CD4-positive, CD25-positive, alpha-beta regulatory T cell (primary cell): ENCODE measurements at regions not wholly inside any gene's neighbourhood (a gene's known extent, or its start where the extent isn't known, plus 50 kb on each side); places are given as distances from the start of the nearest gene placed in this dataset.

Experiments
- ATAC-seq, 2 donors: fragments of 150-1000 bp; cut with Tn5 transposase; one replicate each; pipeline ENCODE4 v1.10.0; 2021; ENCODE audit warnings: low read depth in 2 of 2, moderate number of reproducible peaks in 2 of 2, moderate library complexity in 1 of 2
- DNase-seq, 3 donors: peaks; one replicate each; pipeline versions ENCODE4 v3.0.0 to v3.0.0-alpha.2; 2012 to 2022; ENCODE audit warnings: mixed read lengths in 1 of 3
- H3K27ac ChIP-seq: one replicate; pipeline ENCODE4 v1.7.0; 2013; ENCODE audit warnings: mild to moderate bottlenecking, low read length; ENCODE audit not compliant: insufficient read depth, poor library complexity, severe bottlenecking
- H3K27me3 ChIP-seq: one replicate; pipeline ENCODE4 v1.7.0; 2013; ENCODE audit warnings: low read length; ENCODE audit not compliant: control insufficient read depth, insufficient read depth
- H3K36me3 ChIP-seq: one replicate; pipeline ENCODE4 v1.7.0; 2013; ENCODE audit warnings: mild to moderate bottlenecking, low read length, moderate library complexity; ENCODE audit not compliant: control insufficient read depth, insufficient read depth
- H3K4me1 ChIP-seq: 2 replicates; pipeline ENCODE4 v1.7.0; 2013; ENCODE audit warnings: mild to moderate bottlenecking, low read length; ENCODE audit not compliant: insufficient read depth, control insufficient read depth, poor library complexity, severe bottlenecking
- H3K4me3 ChIP-seq: one replicate; pipeline ENCODE4 v1.7.0; 2013; ENCODE audit warnings: low read depth, mild to moderate bottlenecking, low read length, moderate library complexity
- H3K9me3 ChIP-seq, 2 experiments: 1 replicate in 1 of 2; 2 replicates in 1 of 2; pipeline ENCODE4 v1.7.0; 2013; ENCODE audit warnings: low read length in 2 of 2, mild to moderate bottlenecking in 1 of 2, moderate library complexity in 1 of 2; ENCODE audit not compliant: control insufficient read depth in 2 of 2
- H3K27ac Mint-ChIP-seq, 3 donors: one replicate each; pipeline ENCODE4 v1.8.0; 2020 to 2022; ENCODE audit warnings: mild to moderate bottlenecking in 3 of 3, mixed read lengths in 3 of 3, moderate library complexity in 2 of 3
- H3K27me3 Mint-ChIP-seq: one replicate; pipeline ENCODE4 v1.8.0; 2022; ENCODE audit warnings: mild to moderate bottlenecking, mixed read lengths
- H3K36me3 Mint-ChIP-seq: one replicate; pipeline ENCODE4 v1.8.0; 2020; ENCODE audit warnings: mixed read lengths
- H3K4me1 Mint-ChIP-seq, 4 donors: one replicate each; pipeline ENCODE4 v1.8.0; 2020 to 2022; ENCODE audit warnings: mixed read lengths in 4 of 4, mild to moderate bottlenecking in 1 of 4
- H3K4me3 Mint-ChIP-seq, 4 donors: one replicate each; pipeline ENCODE4 v1.8.0; 2020 to 2022; ENCODE audit warnings: mild to moderate bottlenecking in 4 of 4, mixed read lengths in 4 of 4, moderate library complexity in 3 of 4
- H3K9me3 Mint-ChIP-seq, 7 donors: one replicate each; pipeline ENCODE4 v1.8.0; 2020 to 2022; ENCODE audit warnings: mixed read lengths in 7 of 7, mild to moderate bottlenecking in 3 of 7, moderate library complexity in 2 of 7

GRCh38 chr12:92326877-92327276 lies 181.2 kb upstream of the BTG1 start:
- H3K27me3 ChIP-seq = no peaks in the 10 kb centered on the region
- H3K9me3 ChIP-seq = no peaks in the 10 kb centered on the region
- ATAC-seq = no peak
- Mint-ChIP-seq H3K4me3 (peak overlapping the region in 1 of 4 donors; percentile 62), H3K4me1 (peaks cover 29 to 47% (median 33%) of the 10 kb centered on the region in 4 donors), H3K27ac (peak overlapping the region in 1 of 3 donors; percentile 42), H3K36me3 (no peaks in the 10 kb centered on the region), H3K9me3 (peaks cover 0 to 9% (median 5%) of the 10 kb centered on the region in 7 donors), H3K27me3 (no peaks in the 10 kb centered on the region)
- H3K4me1 ChIP-seq = peaks cover 3% of the 10 kb centered on the region
- DNase-seq = no peak
- no peak overlapping the region for H3K27ac ChIP-seq
- H3K4me3 ChIP-seq = no peak overlapping the region
- no peaks in the 10 kb centered on the region for H3K36me3 ChIP-seq

- Histone ChIP-seq H3K4me3 (no peak overlapping the region), H3K4me1 (peaks cover 3% of the 10 kb centered on the region), H3K27ac (no peak overlapping the region), H3K9me3 (no peaks in the 10 kb centered on the region), H3K27me3 (no peaks in the 10 kb centered on the region), H3K36me3 (no peaks in the 10 kb centered on the region)
- Mint-ChIP-seq H3K36me3 (no peaks in the 10 kb centered on the region), H3K4me1 (peaks cover 30 to 41% (median 38%) of the 10 kb centered on the region in 4 donors), H3K27ac (peak overlapping the region in 1 of 3 donors; percentile 86), H3K9me3 (peaks cover 0 to 13% (median 10%) of the 10 kb centered on the region in 7 donors), H3K27me3 (no peaks in the 10 kb centered on the region), H3K4me3 (peak overlapping the region in 1 of 4 donors; percentile 47)
- peak in 1 of 3 donors; percentile 63 for DNase-seq
- ATAC-seq = no peak
Observed at GRCh38 chr12:92324849-92325500, 179.3 kb upstream of the BTG1 start.

GRCh38 chr12:92312463-92312964 lies 166.9 kb upstream of the BTG1 start:
- DNase-seq (no peak), ATAC-seq (no peak)
- H3K27ac Mint-ChIP-seq = no peak overlapping the region
- peaks cover 0 to 3% (median 0%) of the 10 kb centered on the region in 7 donors for H3K9me3 Mint-ChIP-seq
- H3K27me3 Mint-ChIP-seq = no peaks in the 10 kb centered on the region
- H3K4me1 Mint-ChIP-seq = peaks cover 0 to 11% (median 8%) of the 10 kb centered on the region in 4 donors
- H3K4me1 ChIP-seq = no peaks in the 10 kb centered on the region
- H3K9me3 ChIP-seq = no peaks in the 10 kb centered on the region
- H3K4me3 Mint-ChIP-seq = no peak overlapping the region
- H3K36me3 Mint-ChIP-seq = no peaks in the 10 kb centered on the region
- H3K4me3 ChIP-seq = no peak overlapping the region
- no peak overlapping the region for H3K27ac ChIP-seq
- H3K27me3 ChIP-seq = no peaks in the 10 kb centered on the region
- no peaks in the 10 kb centered on the region for H3K36me3 ChIP-seq

GRCh38 chr12:92304371-92305055 lies 158.9 kb upstream of the BTG1 start:
- no peak for DNase-seq
- no peak overlapping the region for H3K27ac ChIP-seq
- H3K36me3 ChIP-seq = no peaks in the 10 kb centered on the region
- H3K9me3 ChIP-seq = no peaks in the 10 kb centered on the region
- H3K27me3 ChIP-seq = no peaks in the 10 kb centered on the region
- H3K4me1 ChIP-seq = no peaks in the 10 kb centered on the region
- H3K27me3 Mint-ChIP-seq = no peaks in the 10 kb centered on the region
- ATAC-seq = no peak
- no peak overlapping the region for H3K27ac Mint-ChIP-seq
- H3K4me3 ChIP-seq = no peak overlapping the region
- H3K4me3 Mint-ChIP-seq = no peak overlapping the region
- H3K36me3 Mint-ChIP-seq = peaks cover 7% of the 10 kb centered on the region
- H3K9me3 Mint-ChIP-seq = peaks cover 0 to 3% (median 0%) of the 10 kb centered on the region in 7 donors
- peaks cover 4 to 17% (median 9%) of the 10 kb centered on the region in 4 donors for H3K4me1 Mint-ChIP-seq

- Histone ChIP-seq H3K36me3 (no peaks in the 10 kb centered on the region), H3K9me3 (no peaks in the 10 kb centered on the region), H3K27me3 (no peaks in the 10 kb centered on the region), H3K27ac (no peak overlapping the region), H3K4me1 (peaks cover 18% of the 10 kb centered on the region), H3K4me3 (no peak overlapping the region)
- Mint-ChIP-seq H3K27ac (no peak overlapping the region), H3K4me3 (no peak overlapping the region), H3K27me3 (no peaks in the 10 kb centered on the region), H3K4me1 (peaks cover 14 to 24% (median 17%) of the 10 kb centered on the region in 4 donors), H3K9me3 (peaks cover 0 to 4% (median 0%) of the 10 kb centered on the region in 7 donors), H3K36me3 (peaks cover 6% of the 10 kb centered on the region)
- ATAC-seq = no peak
- DNase-seq = no peak
Observed at GRCh38 chr12:92302041-92302829, 156.6 kb upstream of the BTG1 start.

GRCh38 chr12:92301356-92301755 lies 155.7 kb upstream of the BTG1 start:
- Mint-ChIP-seq H3K36me3 (no peaks in the 10 kb centered on the region), H3K9me3 (peaks cover 0 to 4% (median 0%) of the 10 kb centered on the region in 7 donors), H3K27me3 (no peaks in the 10 kb centered on the region), H3K4me3 (no peak overlapping the region), H3K4me1 (peaks cover 14 to 29% (median 19%) of the 10 kb centered on the region in 4 donors), H3K27ac (peak overlapping the region in 1 of 3 donors; percentile 20)
- ATAC-seq (no peak), DNase-seq (no peak)
- H3K36me3 ChIP-seq = no peaks in the 10 kb centered on the region
- H3K9me3 ChIP-seq = no peaks in the 10 kb centered on the region
- H3K27me3 ChIP-seq = no peaks in the 10 kb centered on the region
- no peak overlapping the region for H3K27ac ChIP-seq
- no peak overlapping the region for H3K4me3 ChIP-seq
- peaks cover 19% of the 10 kb centered on the region for H3K4me1 ChIP-seq

GRCh38 chr12:92300777-92301176 lies 155.1 kb upstream of the BTG1 start:
- no peaks in the 10 kb centered on the region for H3K27me3 ChIP-seq
- Mint-ChIP-seq H3K4me3 (no peak overlapping the region), H3K27ac (no peak overlapping the region), H3K9me3 (peaks cover 0 to 4% (median 0%) of the 10 kb centered on the region in 7 donors), H3K36me3 (no peaks in the 10 kb centered on the region), H3K4me1 (peaks cover 14 to 33% (median 22%) of the 10 kb centered on the region in 4 donors), H3K27me3 (no peaks in the 10 kb centered on the region)
- H3K36me3 ChIP-seq = no peaks in the 10 kb centered on the region
- H3K9me3 ChIP-seq = no peaks in the 10 kb centered on the region
- H3K4me3 ChIP-seq = no peak overlapping the region
- no peak for ATAC-seq
- no peak for DNase-seq
- no peak overlapping the region for H3K27ac ChIP-seq
- peaks cover 19% of the 10 kb centered on the region for H3K4me1 ChIP-seq
